SK-N-SH treated with all-trans-retinoic acid at 6 μM for 48 hours (cell line): ENCODE measurements at regions not wholly inside any gene's neighbourhood (a gene's known extent, or its start where the extent isn't known, plus 50 kb on each side); places are given as distances from the start of the nearest gene placed in this dataset.

Source experiments
- ARNTL ChIP-seq: fragments of 450-650 bp; formaldehyde crosslinking; IDR thresholded peaks from 2 replicates; pipeline ENCODE4 v1.5.0; 2020; ENCODE audit warnings: low read depth, mild to moderate bottlenecking, moderate library complexity, borderline replicate concordance
- ESRRG ChIP-seq: fragments of 250-450 bp; sonication (Bioruptor Pico); IDR thresholded peaks from 2 replicates; pipeline ENCODE4 v1.6.1; 2021; ENCODE audit warnings: mild to moderate bottlenecking
- RARB ChIP-seq: fragments of 250-450 bp; sonication (Bioruptor Pico); IDR thresholded peaks from 2 replicates; pipeline ENCODE4 v1.8.0; 2021; ENCODE audit warnings: mild to moderate bottlenecking, moderate library complexity
- SNAI2 ChIP-seq: fragments of 250-450 bp; sonication (Bioruptor Pico); IDR thresholded peaks from 2 replicates; pipeline ENCODE4 v1.5.0; 2020; ENCODE audit warnings: mild to moderate bottlenecking, moderate library complexity
- ZC3H10 ChIP-seq: fragments of 250-450 bp; sonication (Bioruptor Pico); IDR thresholded peaks from 2 replicates; pipeline ENCODE4 v1.5.1; 2021; ENCODE audit warnings: mild to moderate bottlenecking, moderate library complexity
- ZNF565 ChIP-seq: fragments of 450-650 bp; formaldehyde crosslinking; conservative IDR thresholded peaks from 2 replicates; pipeline ENCODE4 v1.5.0; 2020; ENCODE audit warnings: low read depth, mild to moderate bottlenecking, moderate library complexity
- TF ChIP-seq, protein P1 (sequence below): fragments of 250-450 bp; sonication (Bioruptor Pico); IDR thresholded peaks from 2 replicates; pipeline ENCODE4 v1.5.0; 2020; ENCODE audit warnings: mild to moderate bottlenecking, moderate library complexity
- TF ChIP-seq, protein P2 (sequence below): fragments of 250-450 bp; sonication (Bioruptor Pico); IDR thresholded peaks from 2 replicates; pipeline ENCODE4 v1.8.0; 2021; ENCODE audit warnings: low read depth, mild to moderate bottlenecking, moderate library complexity, borderline replicate concordance
- TF ChIP-seq, protein P3 (sequence below): fragments of 250-450 bp; sonication (Bioruptor Pico); IDR thresholded peaks from 2 replicates; pipeline ENCODE4 v1.5.1; 2020; ENCODE audit warnings: low read depth, mild to moderate bottlenecking, moderate library complexity

- TF ChIP-seq ARNTL (no peak), ZNF565 (no peak), ZC3H10 (no peak), SNAI2 (no peak), ESRRG (CRISPR knock-in tag) (no peak), RARB (CRISPR knock-in tag) (no peak)
- TF ChIP-seq, protein P1, sequence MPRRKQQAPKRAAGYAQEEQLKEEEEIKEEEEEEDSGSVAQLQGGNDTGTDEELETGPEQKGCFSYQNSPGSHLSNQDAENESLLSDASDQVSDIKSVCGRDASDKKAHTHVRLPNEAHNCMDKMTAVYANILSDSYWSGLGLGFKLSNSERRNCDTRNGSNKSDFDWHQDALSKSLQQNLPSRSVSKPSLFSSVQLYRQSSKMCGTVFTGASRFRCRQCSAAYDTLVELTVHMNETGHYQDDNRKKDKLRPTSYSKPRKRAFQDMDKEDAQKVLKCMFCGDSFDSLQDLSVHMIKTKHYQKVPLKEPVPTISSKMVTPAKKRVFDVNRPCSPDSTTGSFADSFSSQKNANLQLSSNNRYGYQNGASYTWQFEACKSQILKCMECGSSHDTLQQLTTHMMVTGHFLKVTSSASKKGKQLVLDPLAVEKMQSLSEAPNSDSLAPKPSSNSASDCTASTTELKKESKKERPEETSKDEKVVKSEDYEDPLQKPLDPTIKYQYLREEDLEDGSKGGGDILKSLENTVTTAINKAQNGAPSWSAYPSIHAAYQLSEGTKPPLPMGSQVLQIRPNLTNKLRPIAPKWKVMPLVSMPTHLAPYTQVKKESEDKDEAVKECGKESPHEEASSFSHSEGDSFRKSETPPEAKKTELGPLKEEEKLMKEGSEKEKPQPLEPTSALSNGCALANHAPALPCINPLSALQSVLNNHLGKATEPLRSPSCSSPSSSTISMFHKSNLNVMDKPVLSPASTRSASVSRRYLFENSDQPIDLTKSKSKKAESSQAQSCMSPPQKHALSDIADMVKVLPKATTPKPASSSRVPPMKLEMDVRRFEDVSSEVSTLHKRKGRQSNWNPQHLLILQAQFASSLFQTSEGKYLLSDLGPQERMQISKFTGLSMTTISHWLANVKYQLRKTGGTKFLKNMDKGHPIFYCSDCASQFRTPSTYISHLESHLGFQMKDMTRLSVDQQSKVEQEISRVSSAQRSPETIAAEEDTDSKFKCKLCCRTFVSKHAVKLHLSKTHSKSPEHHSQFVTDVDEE (CRISPR knock-in tag), result no peak
- TF ChIP-seq, protein P2, sequence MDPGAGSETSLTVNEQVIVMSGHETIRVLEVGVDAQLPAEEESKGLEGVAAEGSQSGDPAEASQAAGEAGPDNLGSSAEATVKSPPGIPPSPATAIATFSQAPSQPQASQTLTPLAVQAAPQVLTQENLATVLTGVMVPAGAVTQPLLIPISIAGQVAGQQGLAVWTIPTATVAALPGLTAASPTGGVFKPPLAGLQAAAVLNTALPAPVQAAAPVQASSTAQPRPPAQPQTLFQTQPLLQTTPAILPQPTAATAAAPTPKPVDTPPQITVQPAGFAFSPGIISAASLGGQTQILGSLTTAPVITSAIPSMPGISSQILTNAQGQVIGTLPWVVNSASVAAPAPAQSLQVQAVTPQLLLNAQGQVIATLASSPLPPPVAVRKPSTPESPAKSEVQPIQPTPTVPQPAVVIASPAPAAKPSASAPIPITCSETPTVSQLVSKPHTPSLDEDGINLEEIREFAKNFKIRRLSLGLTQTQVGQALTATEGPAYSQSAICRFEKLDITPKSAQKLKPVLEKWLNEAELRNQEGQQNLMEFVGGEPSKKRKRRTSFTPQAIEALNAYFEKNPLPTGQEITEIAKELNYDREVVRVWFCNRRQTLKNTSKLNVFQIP (CRISPR knock-in tag), result no peak
- TF ChIP-seq, protein P3, sequence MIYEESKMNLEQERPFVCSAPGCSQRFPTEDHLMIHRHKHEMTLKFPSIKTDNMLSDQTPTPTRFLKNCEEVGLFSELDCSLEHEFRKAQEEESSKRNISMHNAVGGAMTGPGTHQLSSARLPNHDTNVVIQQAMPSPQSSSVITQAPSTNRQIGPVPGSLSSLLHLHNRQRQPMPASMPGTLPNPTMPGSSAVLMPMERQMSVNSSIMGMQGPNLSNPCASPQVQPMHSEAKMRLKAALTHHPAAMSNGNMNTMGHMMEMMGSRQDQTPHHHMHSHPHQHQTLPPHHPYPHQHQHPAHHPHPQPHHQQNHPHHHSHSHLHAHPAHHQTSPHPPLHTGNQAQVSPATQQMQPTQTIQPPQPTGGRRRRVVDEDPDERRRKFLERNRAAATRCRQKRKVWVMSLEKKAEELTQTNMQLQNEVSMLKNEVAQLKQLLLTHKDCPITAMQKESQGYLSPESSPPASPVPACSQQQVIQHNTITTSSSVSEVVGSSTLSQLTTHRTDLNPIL (CRISPR knock-in tag), result no peak
Observed at GRCh38 chr3:44050101-44050500, 191.6 kb upstream of the TOPAZ1 start.
